NCI-H128 (cell line): ENCODE measurements at regions not wholly inside any gene's neighbourhood (a gene's known extent, or its start where the extent isn't known, plus 50 kb on each side); places are given as distances from the start of the nearest gene placed in this dataset.
"Not testable (repeated sequence)": the region's sequence is repeated elsewhere in the genome, so short reads cannot be mapped to it uniquely, and the experiment has no call there.

Source experiments
- DNase-seq: peaks from one replicate; lab custom pipeline; 2025; ENCODE audit not compliant: unreplicated experiment; lab: John Stamatoyannopoulos, UW

DNA sequence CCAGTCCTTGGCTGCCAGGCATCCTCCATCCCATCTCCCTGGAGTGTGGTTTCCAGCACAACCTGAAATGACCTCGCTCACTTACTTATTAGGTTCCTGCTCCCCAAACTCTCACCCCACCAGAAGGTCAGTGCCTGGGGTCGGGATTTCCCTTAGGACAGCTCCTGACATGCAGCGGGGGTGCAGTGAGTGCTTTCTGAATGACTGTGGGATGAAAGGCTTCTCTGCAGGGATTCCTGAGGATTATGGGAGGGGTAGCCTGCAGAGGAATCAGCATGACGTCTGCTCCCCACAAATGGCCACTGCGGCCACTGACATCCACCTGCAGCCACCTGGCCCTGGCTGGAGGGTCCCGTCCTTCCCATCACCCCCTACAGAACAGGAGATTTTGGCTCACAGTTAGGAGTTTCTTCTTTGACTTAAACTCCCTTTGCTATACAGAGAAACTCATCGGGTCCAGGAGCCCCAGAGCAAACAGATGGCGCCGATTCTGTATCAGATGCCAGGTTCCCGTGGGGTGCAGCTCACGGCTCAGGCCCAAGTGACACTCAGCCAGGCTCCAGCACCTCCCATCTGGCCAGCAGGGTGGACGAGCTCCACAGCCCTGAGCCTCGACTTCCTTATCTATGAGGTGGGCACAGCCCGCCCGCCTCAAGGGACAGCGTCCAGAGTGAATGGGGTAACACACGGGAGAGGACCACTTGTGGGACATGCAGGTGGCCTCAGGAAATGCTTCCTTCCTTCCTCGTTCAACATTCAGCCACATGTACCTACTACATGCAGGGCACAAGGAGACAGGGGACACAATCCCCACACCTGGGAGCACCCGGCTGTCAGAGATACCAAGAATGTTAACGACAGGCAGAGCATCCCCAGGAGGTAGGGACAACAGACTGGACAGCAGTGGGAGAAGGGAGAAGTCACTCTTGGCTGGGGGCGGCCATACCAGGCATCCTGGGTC, 69.8 kb downstream of the RMI2 start:
- DNase-seq = no peak

- DNase-seq = no peak
These were observed 71.2 kb downstream of the RMI2 start for GRCh38 chr16:11416228-11417001.

GRCh38 chr16:11417487-11417886, 72.2 kb downstream of the RMI2 start:
- no peak for DNase-seq

GRCh38 chr16:11418506-11418905, 73.2 kb downstream of the RMI2 start:
- DNase-seq = no peak

GRCh38 chr16:11420067-11420466, 74.8 kb downstream of the RMI2 start:
- not testable (repeated sequence) for DNase-seq

DNA sequence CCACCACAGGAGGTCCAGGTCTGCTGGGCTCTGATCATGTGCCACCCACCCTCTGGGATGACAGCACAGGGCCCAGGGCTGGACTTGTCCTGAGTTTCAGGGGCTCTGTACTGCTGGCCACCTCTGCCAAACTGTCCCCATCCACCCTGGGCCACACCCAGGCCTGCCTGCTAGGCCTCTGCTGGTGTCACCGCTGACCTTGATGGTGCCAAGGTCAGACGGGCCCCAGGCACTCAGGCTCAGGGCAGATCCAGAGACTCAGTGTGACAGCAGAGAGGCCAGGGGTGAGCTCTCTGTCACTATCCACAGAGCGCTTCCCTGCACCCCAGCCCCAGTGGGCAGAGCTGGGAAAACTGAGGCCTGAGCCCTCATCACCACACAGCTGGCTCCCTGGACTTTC, 75.6 kb downstream of the RMI2 start:
- DNase-seq = no peak

GRCh38 chr16:11422381-11423314, 77.4 kb downstream of the RMI2 start:
- DNase-seq = no peak

DNA sequence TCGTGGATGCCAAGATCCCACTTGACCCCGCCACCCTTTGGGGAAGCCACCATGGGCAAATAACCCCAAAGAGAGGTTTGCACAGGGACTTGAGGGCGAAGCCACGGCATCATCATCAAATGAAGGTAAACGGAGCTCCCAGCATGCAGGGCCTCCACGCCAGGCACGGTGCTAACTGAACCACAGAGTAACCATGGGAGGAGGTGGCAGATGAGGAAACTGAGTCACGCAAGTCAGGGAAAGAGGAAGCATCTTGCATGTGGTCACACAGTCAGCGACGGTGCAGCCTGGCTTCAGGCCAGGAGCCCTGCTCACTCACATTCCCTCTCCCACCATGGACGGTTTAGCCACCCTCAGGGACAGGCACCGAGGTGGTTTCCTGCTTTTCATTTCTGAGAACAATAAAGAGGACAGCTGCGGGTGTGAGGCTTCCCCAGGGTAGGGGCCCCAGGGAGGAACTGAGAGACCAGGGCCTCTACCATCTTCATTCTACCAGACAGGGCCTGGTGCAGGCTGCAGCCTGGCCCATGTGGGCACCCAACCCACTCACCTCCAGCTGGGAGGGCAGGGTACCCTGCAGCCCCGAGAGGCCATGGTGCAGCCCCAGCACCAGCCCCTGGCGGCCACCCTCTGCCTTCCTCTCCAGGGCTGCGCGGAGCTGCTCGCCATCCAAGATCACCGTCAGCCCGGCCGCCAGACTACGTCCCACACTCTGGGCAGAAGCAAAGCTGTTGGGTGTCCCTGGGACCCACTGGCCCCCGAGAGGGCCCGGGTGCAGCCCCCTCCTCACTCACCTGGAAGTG, 78.3 kb downstream of the RMI2 start:
- DNase-seq = no peak

DNA sequence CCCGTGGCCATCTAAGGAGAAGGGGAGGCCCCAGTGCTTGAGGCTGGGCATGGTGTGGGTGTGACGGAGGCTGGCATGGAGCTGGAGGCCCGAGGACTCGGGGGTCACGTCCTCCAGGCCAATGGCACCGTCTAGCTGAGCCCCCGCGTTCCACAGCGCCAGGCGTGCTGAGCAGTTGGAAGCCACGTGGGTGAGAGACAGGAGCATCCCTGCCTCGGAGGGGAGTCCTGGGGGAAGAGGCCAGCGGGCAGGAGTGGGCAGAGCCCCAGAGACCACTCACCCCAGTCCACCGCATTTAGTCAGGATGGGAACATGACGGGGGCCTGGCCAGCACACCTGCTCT, 78.8 kb downstream of the RMI2 start:
- DNase-seq = no peak

DNA sequence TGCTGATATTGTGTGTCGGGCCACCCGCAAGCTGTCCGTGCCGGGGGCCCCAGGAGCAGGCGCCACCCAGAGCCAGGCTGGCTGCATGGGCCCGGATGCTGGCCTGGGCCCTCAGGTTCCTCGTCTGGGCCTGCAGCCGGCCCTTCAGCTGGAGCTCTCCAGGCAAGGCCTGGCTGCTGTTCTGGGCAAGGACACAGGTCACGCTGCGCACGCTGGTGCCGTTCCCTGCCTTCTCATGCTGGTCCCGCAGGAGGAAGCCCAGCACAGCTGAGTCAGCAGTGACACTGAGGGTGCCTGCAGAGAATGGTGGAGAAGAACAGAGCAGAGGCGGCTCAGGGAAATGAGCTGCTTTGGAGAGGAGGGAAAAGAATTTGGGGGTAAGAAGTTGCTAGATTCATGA, 79.9 kb downstream of the RMI2 start:
- DNase-seq = no peak

DNA sequence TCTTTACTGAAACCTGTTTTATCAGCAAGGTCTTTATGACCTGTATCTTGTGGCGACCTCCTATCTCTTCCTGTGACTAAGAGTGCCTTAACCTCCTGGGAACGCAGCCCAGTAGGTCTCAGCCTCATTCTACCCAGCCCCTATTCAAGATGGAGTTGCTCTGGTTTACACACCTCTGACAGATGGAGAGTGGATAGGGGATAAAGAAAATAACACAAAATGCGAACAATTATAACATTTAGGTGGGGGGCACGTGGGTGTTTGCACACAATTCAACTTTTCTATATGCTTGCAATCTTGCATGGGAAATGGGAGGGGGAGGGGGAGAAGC, 83.3 kb downstream of the RMI2 start:
- DNase-seq = no peak

- DNase-seq = no peak
These were observed 83.9 kb downstream of the RMI2 start for GRCh38 chr16:11429123-11429522.

DNA sequence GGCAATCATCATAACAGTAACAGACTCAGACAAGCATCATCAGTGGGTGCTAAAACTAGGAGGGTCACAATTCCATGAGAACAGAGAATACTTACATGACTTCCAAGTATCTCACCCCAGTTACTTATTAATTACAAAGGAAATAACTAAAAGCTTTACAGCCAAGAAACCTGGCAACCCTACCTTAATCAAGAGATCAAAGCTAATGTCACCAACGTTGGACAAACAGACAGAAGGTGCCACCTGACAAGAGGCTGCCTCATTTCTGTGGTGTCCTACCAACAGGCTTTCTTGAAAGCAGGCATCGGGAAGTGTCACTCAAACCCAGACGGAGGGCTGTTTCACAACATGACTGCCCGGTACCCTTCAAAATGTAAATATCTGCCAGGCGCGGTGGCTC, 84.6 kb downstream of the RMI2 start:
- DNase-seq = no peak

GRCh38 chr16:11430601-11431317, 85.5 kb downstream of the RMI2 start:
- DNase-seq = no peak

DNA sequence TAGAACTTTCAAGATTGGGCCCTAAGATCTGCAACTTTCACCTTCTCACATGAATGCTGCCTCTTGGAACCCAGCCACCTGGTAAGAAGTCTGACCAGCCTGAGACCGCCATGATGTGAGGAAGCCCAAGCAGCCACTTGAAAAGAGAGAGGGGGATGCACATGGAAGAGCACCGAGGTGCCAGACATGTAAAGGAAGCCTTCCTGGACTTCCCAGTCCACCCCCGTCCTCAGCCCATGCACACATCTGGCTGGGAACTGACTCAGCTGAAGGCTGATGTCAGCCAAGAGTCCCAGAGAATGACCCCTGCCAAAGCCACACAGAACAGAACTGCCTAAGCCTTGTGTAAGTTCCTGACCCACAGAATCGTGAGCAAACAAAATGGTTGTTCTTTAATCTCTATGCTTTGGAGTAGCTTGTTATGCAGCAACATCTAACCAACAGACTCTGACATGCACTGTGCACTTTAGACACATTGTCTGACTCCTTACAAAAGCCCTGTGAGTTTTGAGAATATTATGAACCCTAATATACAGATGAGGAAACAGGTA, 86.7 kb downstream of the RMI2 start:
- no peak for DNase-seq

DNA sequence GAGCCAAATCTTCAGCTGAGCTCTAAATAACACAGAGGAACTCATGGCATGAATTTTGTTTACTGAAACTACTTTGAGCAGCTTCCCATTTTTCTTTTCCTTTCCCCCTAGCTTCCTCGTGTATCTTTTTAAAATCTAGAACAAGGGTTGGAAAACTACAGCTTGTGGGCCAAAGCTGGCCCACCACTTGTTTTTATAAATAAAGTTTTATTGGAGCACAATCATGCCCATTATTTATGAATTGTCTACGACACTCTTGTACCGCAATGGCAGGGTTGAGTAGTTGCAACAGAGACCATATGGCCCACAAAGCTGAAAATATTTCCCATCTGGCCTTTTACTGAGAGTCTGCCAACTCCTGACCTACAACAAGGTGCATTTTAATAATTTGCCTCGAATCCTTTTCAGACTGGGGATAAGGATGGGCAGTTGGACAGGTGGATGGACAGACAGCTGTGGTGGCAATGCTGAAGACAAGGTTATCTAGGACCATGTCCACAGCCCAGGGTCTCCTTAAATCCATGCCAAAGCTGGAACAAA, 87.7 kb downstream of the RMI2 start:
- DNase-seq = no peak

DNA sequence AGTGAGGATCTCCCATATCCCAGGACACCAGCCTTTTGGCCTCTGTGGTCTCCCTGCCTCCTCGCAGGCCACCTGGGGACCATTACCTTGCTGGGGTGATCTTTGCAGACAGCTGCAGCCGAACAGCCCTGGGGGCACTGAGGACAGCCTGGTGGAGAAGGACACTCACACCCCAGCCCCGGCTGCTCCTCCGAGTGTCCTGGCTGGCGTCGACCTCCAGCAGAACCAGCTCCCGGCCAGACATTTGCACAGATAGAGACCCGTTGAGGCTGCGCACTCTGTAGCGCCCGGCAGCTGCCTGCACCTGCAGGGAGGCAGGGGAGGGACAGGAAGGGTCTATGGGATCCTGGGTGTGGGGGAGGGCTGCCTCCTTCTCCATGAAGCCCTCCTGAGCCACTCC, 90.3 kb downstream of the RMI2 start:
- DNase-seq = no peak

DNA sequence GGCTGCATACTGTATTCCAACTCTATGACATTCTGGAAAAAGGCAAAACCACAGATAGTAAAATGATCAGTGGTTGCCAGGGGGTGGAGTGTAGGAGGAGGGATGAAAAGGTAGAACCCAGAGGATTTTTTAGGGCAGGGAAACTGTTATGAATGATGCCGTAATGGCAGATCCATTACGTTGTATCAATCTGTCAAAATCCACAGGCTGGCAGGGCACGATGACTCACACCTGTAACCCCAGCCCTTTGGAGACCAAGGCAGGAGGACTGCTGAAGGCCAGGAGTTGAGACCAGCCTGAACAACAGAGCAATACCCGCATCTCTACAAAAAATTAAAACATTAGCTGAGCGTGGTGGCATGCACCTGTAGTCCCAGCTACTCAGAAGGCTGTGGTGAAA, 91.8 kb downstream of the RMI2 start:
- DNase-seq = no peak
